ENCODE measurements at regions not wholly inside any gene's neighbourhood (a gene's known extent, or its start where the extent isn't known, plus 50 kb on each side); places are given as distances from the start of the nearest gene placed in this dataset.

DNA sequence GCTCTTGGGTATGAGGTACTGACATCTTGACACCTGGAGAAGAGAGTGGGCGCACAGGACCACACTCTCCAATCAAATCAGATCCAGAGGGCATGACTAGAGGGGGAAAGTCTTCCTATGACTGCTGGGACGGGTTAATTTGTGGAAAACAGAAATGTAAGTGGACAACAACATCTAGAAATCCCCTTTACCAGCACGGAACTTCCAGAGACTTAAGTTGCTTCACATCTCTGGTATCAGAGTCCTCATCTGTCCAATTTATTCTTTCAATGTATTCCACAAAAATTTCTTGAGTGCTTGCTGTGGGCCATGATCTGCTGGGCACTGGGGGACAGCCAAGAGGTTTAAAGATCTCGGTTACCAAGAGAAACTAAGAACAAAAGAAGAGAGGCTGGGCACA, 159.2 kb downstream of the COPRS start:
- Histone ChIP-seq H3K4me1 (ENCODE audit: low read depth) (peaks cover 18% of the 10 kb centered on the region), H3K4me3 (no peak overlapping the region), H3K36me3 (no peaks in the 10 kb centered on the region), H3K9me3 (ENCODE audit: low read depth) (no peaks in the 10 kb centered on the region), H3K27ac (no peak overlapping the region), H3K27me3 (no peaks in the 10 kb centered on the region)
- no peak for DNase-seq (ENCODE audit: low read depth in 1 of 2, low spot score in 1 of 2)
- TF ChIP-seq, protein P1, sequence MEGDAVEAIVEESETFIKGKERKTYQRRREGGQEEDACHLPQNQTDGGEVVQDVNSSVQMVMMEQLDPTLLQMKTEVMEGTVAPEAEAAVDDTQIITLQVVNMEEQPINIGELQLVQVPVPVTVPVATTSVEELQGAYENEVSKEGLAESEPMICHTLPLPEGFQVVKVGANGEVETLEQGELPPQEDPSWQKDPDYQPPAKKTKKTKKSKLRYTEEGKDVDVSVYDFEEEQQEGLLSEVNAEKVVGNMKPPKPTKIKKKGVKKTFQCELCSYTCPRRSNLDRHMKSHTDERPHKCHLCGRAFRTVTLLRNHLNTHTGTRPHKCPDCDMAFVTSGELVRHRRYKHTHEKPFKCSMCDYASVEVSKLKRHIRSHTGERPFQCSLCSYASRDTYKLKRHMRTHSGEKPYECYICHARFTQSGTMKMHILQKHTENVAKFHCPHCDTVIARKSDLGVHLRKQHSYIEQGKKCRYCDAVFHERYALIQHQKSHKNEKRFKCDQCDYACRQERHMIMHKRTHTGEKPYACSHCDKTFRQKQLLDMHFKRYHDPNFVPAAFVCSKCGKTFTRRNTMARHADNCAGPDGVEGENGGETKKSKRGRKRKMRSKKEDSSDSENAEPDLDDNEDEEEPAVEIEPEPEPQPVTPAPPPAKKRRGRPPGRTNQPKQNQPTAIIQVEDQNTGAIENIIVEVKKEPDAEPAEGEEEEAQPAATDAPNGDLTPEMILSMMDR (IDR thresholded peaks at IDR 0.05; ENCODE audit: low read depth, low read length): no peak

DNA sequence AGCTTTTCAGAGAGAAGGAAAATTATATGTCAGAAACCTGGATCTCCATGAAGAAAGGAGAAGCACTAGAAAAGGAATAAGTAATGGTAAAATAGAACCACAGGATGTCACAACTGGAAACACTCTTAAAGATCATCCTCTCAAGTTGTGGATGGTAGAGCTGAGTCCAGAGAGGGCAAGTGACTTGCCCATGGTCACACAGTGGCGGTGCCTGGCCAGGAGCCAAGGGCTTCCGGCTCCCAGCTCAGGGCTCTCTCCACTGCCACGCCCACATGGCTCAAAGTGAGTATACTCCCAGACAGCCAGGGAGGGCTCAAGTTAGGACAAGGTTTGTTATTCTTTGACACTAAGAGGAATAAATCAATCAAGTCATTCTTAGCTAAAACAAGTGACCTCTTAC, 159.8 kb downstream of the COPRS start:
- no peaks in the 10 kb centered on the region for H3K9me3 ChIP-seq (ENCODE audit: low read depth)
- H3K36me3 ChIP-seq: no peaks in the 10 kb centered on the region
- no peak for DNase-seq (ENCODE audit: low read depth in 1 of 2, low spot score in 1 of 2)
- H3K27ac ChIP-seq: no peak overlapping the region
- H3K27me3 ChIP-seq: no peaks in the 10 kb centered on the region
- H3K4me3 ChIP-seq: no peak overlapping the region
- TF ChIP-seq, protein P1 (IDR thresholded peaks at IDR 0.05; ENCODE audit: low read depth, low read length): no peak
- H3K4me1 ChIP-seq (ENCODE audit: low read depth): peaks cover 19% of the 10 kb centered on the region

DNA sequence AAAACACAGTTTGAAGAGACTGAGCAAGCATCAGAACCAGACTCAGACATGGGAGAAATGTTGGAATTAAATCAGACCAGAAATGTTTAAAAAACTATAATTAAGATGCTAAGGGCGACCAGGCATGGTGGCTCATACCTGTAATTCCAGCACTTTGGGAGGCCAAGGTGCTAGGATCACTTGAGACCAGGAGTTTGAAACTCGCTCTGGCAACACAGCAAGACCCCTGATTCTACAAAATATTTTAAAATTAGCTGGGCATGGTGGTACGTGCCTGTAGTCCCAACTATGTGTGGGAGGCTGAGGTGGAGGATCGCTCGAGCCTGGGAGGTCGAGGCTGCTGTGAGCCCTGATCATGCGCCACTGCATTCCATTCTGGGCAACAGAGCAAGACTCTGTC, 160.3 kb downstream of the COPRS start:
- Histone ChIP-seq H3K4me1 (ENCODE audit: low read depth) (peaks cover 24% of the 10 kb centered on the region), H3K9me3 (ENCODE audit: low read depth) (no peaks in the 10 kb centered on the region), H3K36me3 (no peaks in the 10 kb centered on the region), H3K27me3 (no peaks in the 10 kb centered on the region), H3K27ac (no peak overlapping the region), H3K4me3 (no peak overlapping the region)
- DNase-seq (ENCODE audit: low read depth in 1 of 2, low spot score in 1 of 2): no peak
- TF ChIP-seq, protein P1 (IDR thresholded peaks at IDR 0.05; ENCODE audit: low read depth, low read length): no peak

DNA sequence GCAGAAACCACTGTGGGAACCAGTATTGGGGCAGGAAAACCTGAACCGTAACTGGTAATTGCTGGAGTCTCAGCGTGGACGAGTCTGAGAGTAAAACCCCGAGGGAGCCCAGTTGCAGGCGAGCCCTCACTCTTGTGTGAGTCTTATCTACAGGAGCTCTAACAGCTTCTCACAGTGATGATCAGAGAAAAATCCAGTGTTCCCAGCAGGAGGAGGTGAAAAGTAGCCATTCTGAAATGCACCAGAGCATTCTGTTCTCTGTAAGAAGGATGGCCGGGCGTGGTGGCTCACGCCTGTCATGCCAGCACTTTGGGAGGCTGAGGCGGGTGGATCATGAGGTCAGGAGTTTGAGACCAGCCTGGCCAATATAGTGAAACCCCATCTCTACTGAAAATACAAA, 161.2 kb downstream of the COPRS start:
- no peaks in the 10 kb centered on the region for H3K9me3 ChIP-seq (ENCODE audit: low read depth)
- peak in 1 of 2 donors; percentile 44 for DNase-seq (ENCODE audit: low read depth in 1 of 2, low spot score in 1 of 2)
- TF ChIP-seq, protein P1 (IDR thresholded peaks at IDR 0.05; ENCODE audit: low read depth, low read length): no peak
- H3K4me3 ChIP-seq: no peak overlapping the region
- H3K4me1 ChIP-seq (ENCODE audit: low read depth): peaks cover 26% of the 10 kb centered on the region
- no peaks in the 10 kb centered on the region for H3K36me3 ChIP-seq
- H3K27me3 ChIP-seq: no peaks in the 10 kb centered on the region
- peak overlapping the region; percentile 77 for H3K27ac ChIP-seq

DNA sequence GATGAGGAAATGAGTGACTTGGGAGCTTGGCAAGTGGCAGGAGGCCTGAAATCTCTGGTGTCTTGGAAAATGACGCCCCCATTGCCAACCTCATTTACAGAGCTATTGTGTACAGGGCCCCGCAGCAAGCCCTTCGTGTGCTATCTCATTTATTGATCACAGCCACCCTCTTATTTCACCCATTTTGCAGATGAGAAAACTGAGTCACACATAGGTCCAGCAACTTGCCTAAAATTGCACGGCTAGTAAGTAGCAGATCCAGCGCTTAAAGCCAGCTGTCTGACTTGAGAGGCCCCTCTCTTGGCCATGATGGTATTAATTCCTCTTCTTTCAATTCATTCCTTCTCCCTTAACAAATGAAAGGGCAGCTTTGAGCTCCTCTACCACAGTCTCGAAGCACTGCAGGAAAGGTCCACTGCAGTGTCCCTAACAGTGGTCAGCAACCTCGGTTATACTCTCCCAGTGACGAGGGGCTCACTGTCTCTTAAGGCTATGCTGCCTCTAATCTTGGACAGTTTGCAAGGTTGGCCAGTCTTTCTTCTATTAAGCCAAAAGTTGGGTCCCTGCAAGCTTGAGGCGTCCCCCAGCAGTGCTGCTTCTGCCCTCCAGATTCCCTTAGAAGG, 162.2 kb downstream of the COPRS start:
- no peak overlapping the region for H3K4me3 ChIP-seq
- TF ChIP-seq, protein P1 (IDR thresholded peaks at IDR 0.05; ENCODE audit: low read depth, low read length): no peak
- H3K9me3 ChIP-seq (ENCODE audit: low read depth): no peaks in the 10 kb centered on the region
- H3K27me3 ChIP-seq: no peaks in the 10 kb centered on the region
- H3K4me1 ChIP-seq (ENCODE audit: low read depth): peaks cover 26% of the 10 kb centered on the region
- H3K27ac ChIP-seq: peak overlapping the region; percentile 77
- DNase-seq (ENCODE audit: low read depth in 1 of 2, low spot score in 1 of 2): no peak
- H3K36me3 ChIP-seq: no peaks in the 10 kb centered on the region

Data from cardiac muscle cell (in vitro differentiated cells and primary cell).